ENCODE measurements at regions not wholly inside any gene's neighbourhood (a gene's known extent, or its start where the extent isn't known, plus 50 kb on each side); places are given as distances from the start of the nearest gene placed in this dataset.

DNA sequence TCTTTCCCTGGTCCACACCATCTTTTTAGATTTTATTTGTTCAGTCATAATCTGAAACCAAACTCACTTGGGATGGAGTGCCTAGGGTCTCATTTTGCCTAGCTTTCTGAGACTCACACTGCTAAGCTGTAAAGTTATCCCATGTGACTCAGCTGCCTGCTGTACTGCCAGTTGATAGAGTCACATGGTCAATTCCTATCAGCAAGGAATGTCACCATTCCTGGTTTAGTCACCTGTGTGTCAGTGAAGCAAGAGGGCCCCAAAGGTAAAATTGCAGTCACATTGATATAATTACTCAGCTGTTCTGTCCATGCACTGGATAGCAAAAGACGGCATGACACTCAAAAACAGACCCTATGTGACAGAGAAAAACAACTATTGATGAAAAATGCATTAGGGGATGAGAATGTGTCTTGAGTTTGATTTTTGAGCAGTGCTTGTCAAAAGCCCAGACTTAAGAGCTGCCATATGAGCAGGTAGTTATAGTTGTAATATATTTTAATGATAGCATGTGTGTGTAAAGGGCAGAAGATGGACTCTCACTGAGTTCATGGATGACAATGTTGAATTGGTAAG, 413.2 kb downstream of the PPARGC1A start:
- TF ChIP-seq, protein P1, sequence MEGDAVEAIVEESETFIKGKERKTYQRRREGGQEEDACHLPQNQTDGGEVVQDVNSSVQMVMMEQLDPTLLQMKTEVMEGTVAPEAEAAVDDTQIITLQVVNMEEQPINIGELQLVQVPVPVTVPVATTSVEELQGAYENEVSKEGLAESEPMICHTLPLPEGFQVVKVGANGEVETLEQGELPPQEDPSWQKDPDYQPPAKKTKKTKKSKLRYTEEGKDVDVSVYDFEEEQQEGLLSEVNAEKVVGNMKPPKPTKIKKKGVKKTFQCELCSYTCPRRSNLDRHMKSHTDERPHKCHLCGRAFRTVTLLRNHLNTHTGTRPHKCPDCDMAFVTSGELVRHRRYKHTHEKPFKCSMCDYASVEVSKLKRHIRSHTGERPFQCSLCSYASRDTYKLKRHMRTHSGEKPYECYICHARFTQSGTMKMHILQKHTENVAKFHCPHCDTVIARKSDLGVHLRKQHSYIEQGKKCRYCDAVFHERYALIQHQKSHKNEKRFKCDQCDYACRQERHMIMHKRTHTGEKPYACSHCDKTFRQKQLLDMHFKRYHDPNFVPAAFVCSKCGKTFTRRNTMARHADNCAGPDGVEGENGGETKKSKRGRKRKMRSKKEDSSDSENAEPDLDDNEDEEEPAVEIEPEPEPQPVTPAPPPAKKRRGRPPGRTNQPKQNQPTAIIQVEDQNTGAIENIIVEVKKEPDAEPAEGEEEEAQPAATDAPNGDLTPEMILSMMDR (conservative IDR thresholded peaks at IDR 0.05; ENCODE audit: low read depth, low read length), result no peak
- TF ChIP-seq EZH2 (IDR thresholded peaks at IDR 0.05; ENCODE audit: low read length, unreplicated experiment), result no peak
- TF ChIP-seq EZH2phosphoT487 (IDR thresholded peaks at IDR 0.05; ENCODE audit: borderline replicate concordance, low read length), result no peak

All from PC-3 (cell line).